ENCODE measurements at regions not wholly inside any gene's neighbourhood (a gene's known extent, or its start where the extent isn't known, plus 50 kb on each side); places are given as distances from the start of the nearest gene placed in this dataset.
"Not testable (repeated sequence)": the region's sequence is repeated elsewhere in the genome, so short reads cannot be mapped to it uniquely, and the experiment has no call there.

GRCh38 chrX:40893251-40893910, 158.0 kb upstream of the MED14 start:
- DNase-seq: no peak

GRCh38 chrX:40895246-40895645, 159.9 kb upstream of the MED14 start:
- no peak for DNase-seq

- DNase-seq: peak; percentile 94
Observed at GRCh38 chrX:40897718-40898270, 162.5 kb upstream of the MED14 start.

DNA sequence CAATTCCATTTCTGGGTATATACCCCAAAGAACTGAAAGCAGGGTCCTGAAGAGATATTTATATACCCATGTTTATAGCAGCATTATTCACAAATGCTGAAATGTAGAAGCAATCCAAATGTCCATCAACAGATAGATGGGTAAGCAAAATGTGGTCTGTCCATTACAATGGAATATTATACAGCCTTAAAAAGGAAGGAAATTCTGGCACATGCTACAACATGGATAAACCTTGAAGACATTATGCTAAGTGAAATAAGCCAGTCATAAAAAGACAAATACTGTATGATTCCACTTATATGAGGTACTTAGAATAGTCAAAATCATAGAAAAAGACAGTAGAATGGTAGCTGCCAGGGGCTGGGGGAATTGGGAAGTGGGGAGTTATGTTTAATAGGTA, 169.4 kb upstream of the MED14 start:
- not testable (repeated sequence) for DNase-seq

- DNase-seq: no peak
Observed at GRCh38 chrX:40908026-40908425, 172.7 kb upstream of the MED14 start.

- no peak for DNase-seq
Observed at GRCh38 chrX:40908857-40909475, 173.6 kb upstream of the MED14 start.

GRCh38 chrX:40912166-40912565, 173.1 kb upstream of the USP9X start:
- DNase-seq: peak; percentile 98

DNA sequence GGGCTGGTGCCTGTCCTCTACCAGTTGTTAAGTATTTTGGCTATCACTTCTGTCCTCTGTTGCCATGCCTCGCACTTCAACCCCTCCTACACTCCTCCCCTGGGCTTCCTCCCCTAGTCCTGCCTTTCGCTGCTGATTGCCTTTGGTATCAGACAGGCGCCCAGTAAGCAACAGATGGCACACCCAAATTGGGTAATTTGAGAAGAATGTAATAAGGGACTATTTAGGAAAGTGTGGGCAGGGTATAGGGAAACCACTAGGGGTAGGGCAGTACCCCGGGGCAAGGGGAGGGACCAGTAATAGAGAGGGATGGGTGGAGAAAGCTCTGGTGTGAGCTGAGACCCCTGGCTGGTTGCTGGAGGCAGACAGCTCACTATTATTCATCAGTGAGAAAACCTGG, 172.7 kb upstream of the USP9X start:
- peak; percentile 98 for DNase-seq

DNA sequence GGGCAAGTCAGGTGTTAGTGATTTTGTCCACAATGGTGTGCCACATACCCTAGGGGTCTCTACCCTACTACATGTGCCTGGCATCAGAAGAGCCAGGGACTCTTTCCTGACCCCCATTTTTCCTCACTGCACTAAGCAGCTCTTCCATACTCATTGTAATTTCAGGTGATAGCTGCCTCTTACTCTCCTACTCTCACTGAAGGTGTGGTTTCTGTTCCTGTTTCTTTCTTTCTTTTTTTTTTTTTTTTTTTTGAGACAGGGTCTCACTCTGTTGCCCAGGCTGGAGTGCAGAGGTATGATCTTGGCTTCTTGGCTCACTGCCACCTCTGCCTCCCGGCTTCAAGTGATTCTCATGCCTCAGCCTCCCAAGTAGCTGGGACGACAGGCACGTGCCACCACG, 164.9 kb upstream of the USP9X start:
- no peak for DNase-seq

- no peak for DNase-seq
Observed at GRCh38 chrX:40922307-40922706, 162.9 kb upstream of the USP9X start.

GRCh38 chrX:40926739-40927427, 158.4 kb upstream of the USP9X start:
- DNase-seq: not testable (repeated sequence)

- DNase-seq: no peak
Observed at GRCh38 chrX:40928076-40928475, 157.2 kb upstream of the USP9X start.

DNA sequence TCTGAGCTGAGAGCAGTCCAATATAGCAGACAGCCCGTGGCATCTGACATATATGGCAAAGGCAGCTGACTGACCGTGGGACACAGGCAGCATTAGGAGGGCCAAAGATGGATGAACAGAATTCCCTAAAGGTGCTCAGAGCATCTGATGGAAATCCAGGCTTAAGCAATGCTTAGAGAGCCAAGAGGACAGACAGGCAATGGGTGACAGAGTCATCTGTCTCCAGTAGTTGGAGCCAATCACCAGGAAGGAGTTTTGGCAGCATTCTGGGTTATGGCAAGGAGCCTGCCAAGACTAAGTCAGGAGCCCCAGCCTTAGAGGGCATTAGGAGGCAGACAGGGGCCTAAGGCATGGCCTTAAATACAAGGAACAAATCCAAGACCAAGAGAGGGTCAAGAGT, 153.3 kb upstream of the USP9X start:
- no peak for DNase-seq

DNA sequence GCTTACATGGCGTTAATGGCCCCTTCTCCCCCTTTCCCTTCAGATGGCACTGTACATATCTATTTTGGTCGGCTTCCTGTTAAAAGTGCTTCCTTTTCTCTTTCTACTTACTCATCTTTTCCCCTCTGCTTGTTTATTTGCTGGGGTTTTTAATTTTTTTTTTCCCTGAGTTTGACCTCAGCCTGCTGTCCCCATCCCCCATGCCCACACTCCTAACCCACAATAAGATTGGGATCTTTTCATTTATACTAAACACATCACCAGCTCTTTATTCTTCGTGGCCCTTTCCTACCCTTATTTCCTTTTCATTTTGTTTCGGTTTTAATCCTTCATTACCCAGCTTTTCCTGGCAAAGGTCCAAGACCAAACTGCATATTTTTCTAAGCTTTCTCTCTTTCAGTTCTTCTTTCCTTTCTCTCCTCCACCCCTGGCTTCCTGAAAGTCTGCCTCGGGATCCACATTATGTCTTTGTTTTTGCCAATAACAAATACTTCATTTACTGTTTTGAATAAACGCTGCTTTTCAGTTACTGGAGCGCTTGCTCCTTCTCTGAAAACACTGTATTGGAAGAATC, 152.0 kb upstream of the USP9X start:
- DNase-seq: peak; percentile 13

GRCh38 chrX:40933706-40934425, 151.4 kb upstream of the USP9X start:
- no peak for DNase-seq

DNA sequence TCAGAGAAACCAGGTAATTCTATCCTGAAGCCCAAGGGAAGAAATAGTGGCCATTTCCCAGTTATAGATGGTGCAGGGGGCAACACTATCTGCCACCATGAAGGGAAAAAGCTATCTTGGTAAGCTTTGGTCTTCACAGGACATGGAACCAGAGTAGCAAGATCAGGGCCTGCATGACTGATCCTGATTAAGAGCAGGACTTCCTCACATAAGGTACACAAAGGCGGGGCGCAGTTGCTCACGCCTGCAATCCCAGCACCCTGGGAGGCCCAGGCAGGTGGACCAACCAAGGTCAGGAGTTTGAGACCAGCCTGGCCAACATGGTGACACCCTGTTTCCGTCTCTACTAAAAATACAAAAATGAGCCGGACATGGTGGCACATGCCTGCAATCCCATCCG, 148.4 kb upstream of the USP9X start:
- no peak for DNase-seq

GRCh38 chrX:40938423-40938822, 146.8 kb upstream of the USP9X start:
- DNase-seq: no peak

GRCh38 chrX:40943093-40943641, 142.1 kb upstream of the USP9X start:
- DNase-seq: no peak

DNA sequence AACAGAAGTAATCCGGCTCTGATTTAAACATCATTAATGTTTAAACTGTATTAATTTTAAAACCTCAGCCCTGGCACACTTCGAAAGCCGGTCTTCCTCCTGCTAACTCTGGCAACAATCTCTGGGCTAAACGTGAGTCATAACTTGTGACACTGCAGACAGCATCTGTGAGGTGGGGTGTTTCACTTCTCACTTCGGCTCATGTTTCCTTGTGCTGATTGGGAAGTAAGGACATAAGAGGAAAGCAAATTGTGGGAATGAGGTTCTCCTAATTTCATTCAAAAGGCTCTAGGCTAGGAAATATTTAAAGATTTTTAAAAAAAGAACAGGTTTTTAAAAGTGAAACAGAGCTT, 139.9 kb upstream of the USP9X start:
- DNase-seq: peak; percentile 34

GRCh38 chrX:40947276-40947675, 138.0 kb upstream of the USP9X start:
- no peak for DNase-seq

- DNase-seq: no peak
Observed at GRCh38 chrX:40949071-40949470, 136.2 kb upstream of the USP9X start.

- DNase-seq: no peak
Observed at GRCh38 chrX:40950546-40950945, 134.7 kb upstream of the USP9X start.

DNA sequence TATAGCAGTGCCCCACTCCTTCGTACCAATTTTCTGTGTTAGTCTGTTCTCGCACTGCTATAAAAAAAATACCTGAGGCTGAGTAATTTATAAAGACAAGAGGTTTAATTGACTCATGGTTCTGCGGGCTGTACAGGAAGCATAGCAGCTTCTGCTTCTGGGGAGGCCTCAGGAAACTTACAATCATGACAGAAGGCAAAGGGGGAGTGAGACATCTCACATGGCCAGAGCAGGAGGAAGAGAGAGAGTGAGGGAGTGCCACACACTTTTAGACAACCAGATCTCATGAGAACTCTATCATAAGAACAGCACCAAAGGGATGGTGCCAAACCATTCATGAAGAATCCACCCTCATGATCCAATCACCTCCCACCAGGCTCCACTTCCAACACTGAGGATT, 133.8 kb upstream of the USP9X start:
- not testable (repeated sequence) for DNase-seq
